GM23338 (cell line): ENCODE measurements at regions not wholly inside any gene's neighbourhood (a gene's known extent, or its start where the extent isn't known, plus 50 kb on each side); places are given as distances from the start of the nearest gene placed in this dataset.
"Not testable (repeated sequence)": the region's sequence is repeated elsewhere in the genome, so short reads cannot be mapped to it uniquely, and the experiment has no call there.

ENCODE experiments used
- ATAC-seq: fragments of 200-7000 bp; cut with Tn5 transposase; 3 replicates; pipeline ENCODE4 v1.9.1; 2020
- DNase-seq: peaks from one replicate; pipeline ENCODE4 v3.0.0-alpha.2; 2015; ENCODE audit warnings: low spot score
- H2AFZ ChIP-seq: fragments of 200-600 bp; sonication (generic); 2 replicates; pipeline ENCODE4 v1.8.0; 2016; ENCODE audit warnings: antibody characterized with exemption, mild to moderate bottlenecking, moderate library complexity
- H3F3A ChIP-seq: fragments of 200-600 bp; sonication (generic); replicated peaks from 2 replicates; pipeline ENCODE4 v1.8.0; 2017; ENCODE audit warnings: antibody characterized with exemption, mixed run types, low read depth
- H3K27ac ChIP-seq: fragments of 200-600 bp; sonication (generic); 2 replicates; pipeline ENCODE4 v1.6.1; 2016; ENCODE audit warnings: low read depth
- H3K27me3 ChIP-seq: fragments of 200-600 bp; sonication (generic); 2 replicates; pipeline ENCODE4 v1.8.0; 2016; ENCODE audit warnings: mild to moderate bottlenecking, mixed run types, moderate library complexity; ENCODE audit not compliant: insufficient read depth
- H3K36me3 ChIP-seq: fragments of 200-600 bp; sonication (generic); 2 replicates; pipeline ENCODE4 v1.8.0; 2016; ENCODE audit warnings: mild to moderate bottlenecking; ENCODE audit not compliant: insufficient read depth
- H3K4me1 ChIP-seq: fragments of 200-600 bp; sonication (generic); 2 replicates; pipeline ENCODE4 v1.8.0; 2016; ENCODE audit warnings: mild to moderate bottlenecking, moderate library complexity; ENCODE audit not compliant: insufficient read depth
- H3K4me2 ChIP-seq: fragments of 200-600 bp; sonication (generic); 2 replicates; pipeline ENCODE4 v1.7.1; 2017; ENCODE audit warnings: mixed run types
- H3K4me3 ChIP-seq: fragments of 200-600 bp; sonication (generic); 2 replicates; pipeline ENCODE4 v1.6.1; 2016; ENCODE audit warnings: mixed run types
- H3K79me2 ChIP-seq: fragments of 200-600 bp; sonication (generic); replicated peaks from 2 replicates; pipeline ENCODE4 v1.8.0; 2017; ENCODE audit warnings: mild to moderate bottlenecking; ENCODE audit not compliant: insufficient read depth
- H3K9me2 ChIP-seq: fragments of 200-600 bp; sonication (generic); 2 replicates; pipeline ENCODE4 v1.8.0; 2017; ENCODE audit not compliant: insufficient read depth
- H4K20me1 ChIP-seq: fragments of 200-600 bp; sonication (generic); replicated peaks from 2 replicates; pipeline ENCODE4 v1.8.0; 2017; ENCODE audit warnings: mild to moderate bottlenecking; ENCODE audit not compliant: insufficient read depth
- H3K27ac Mint-ChIP-seq: 2 replicates; pipeline ENCODE4 v1.8.0; 2020; ENCODE audit warnings: inconsistent platforms, mild to moderate bottlenecking, moderate library complexity, mixed read lengths
- H3K27me3 Mint-ChIP-seq: 3 replicates; pipeline ENCODE4 v1.8.0; 2022; ENCODE audit warnings: low read depth, mild to moderate bottlenecking, moderate library complexity, mixed read lengths, inconsistent platforms; ENCODE audit not compliant: insufficient read depth, poor library complexity
- H3K36me3 Mint-ChIP-seq: 3 replicates; pipeline ENCODE4 v1.8.0; 2021; ENCODE audit warnings: low read depth, mild to moderate bottlenecking, inconsistent platforms, moderate library complexity, mixed read lengths
- H3K4me1 Mint-ChIP-seq: 3 replicates; pipeline ENCODE4 v1.8.0; 2020; ENCODE audit warnings: mild to moderate bottlenecking, inconsistent platforms, mixed read lengths
- H3K4me3 Mint-ChIP-seq: 3 replicates; pipeline ENCODE4 v1.8.0; 2021; ENCODE audit warnings: moderate library complexity, mild to moderate bottlenecking, inconsistent platforms, mixed read lengths
- H3K9me3 Mint-ChIP-seq: 3 replicates; pipeline ENCODE4 v1.8.0; 2020; ENCODE audit warnings: moderate library complexity, mild to moderate bottlenecking, inconsistent platforms, mixed read lengths
- EZH2 ChIP-seq: fragments of 200-600 bp; sonication (generic); IDR thresholded peaks from one replicate; pipeline ENCODE4 v1.8.0; 2017; ENCODE audit warnings: antibody characterized with exemption, mild to moderate bottlenecking, low read depth; ENCODE audit not compliant: unreplicated experiment
- JUNB ChIP-seq: IDR thresholded peaks from one replicate; pipeline ENCODE4 v1.6.1; 2016; ENCODE audit warnings: antibody characterized with exemption; ENCODE audit not compliant: unreplicated experiment
- STAT1 ChIP-seq: IDR thresholded peaks from one replicate; pipeline ENCODE4 v1.6.1; 2016; ENCODE audit warnings: antibody characterized with exemption; ENCODE audit not compliant: unreplicated experiment
- ZNF114 ChIP-seq: fragments of 250-450 bp; sonication (Bioruptor Pico); IDR thresholded peaks from 2 replicates; pipeline ENCODE4 v1.5.0; 2020; ENCODE audit warnings: mild to moderate bottlenecking, moderate library complexity
- ZNF331 ChIP-seq: fragments of 250-450 bp; sonication (Bioruptor Pico); IDR thresholded peaks from 2 replicates; pipeline ENCODE4 v1.5.0; 2020; ENCODE audit warnings: low read depth, mild to moderate bottlenecking, moderate library complexity
- TF ChIP-seq, protein P1 (sequence below): fragments of 250-450 bp; sonication (Bioruptor Pico); IDR thresholded peaks from 2 replicates; pipeline ENCODE4 v1.5.0; 2020; ENCODE audit warnings: mild to moderate bottlenecking, moderate library complexity

GRCh38 chr14:78010688-78011087 lies 159.5 kb upstream of the NRXN3 start:
- H2AFZ ChIP-seq, result no peak overlapping the region
- no peaks in the 10 kb centered on the region for H3K36me3 ChIP-seq
- ATAC-seq (no peak), DNase-seq (no peak)
- peaks cover 1% of the 10 kb centered on the region for H3K27me3 Mint-ChIP-seq
- no peaks in the 10 kb centered on the region for H3K4me1 Mint-ChIP-seq
- no peak overlapping the region for H3K27ac Mint-ChIP-seq
- peaks cover under 1% of the 10 kb centered on the region; the same call in 1 of the 3 replicates for H3K9me3 Mint-ChIP-seq
- no peaks in the 10 kb centered on the region for H3K9me2 ChIP-seq
- H3K4me3 Mint-ChIP-seq, result no peak overlapping the region
- no peaks in the 10 kb centered on the region for H4K20me1 ChIP-seq
- no peaks in the 10 kb centered on the region; the same call in 2 of the 3 replicates for H3K36me3 Mint-ChIP-seq
- H3K4me2 ChIP-seq, result no peak overlapping the region
- no peaks in the 10 kb centered on the region for H3K4me1 ChIP-seq
- H3K4me3 ChIP-seq, result no peak overlapping the region
- no peaks in the 10 kb centered on the region for H3F3A ChIP-seq
- TF ChIP-seq EZH2 (no peak), ZNF114 (CRISPR knock-in tag) (no peak), JUNB (no peak), STAT1 (no peak), ZNF331 (no peak)
- TF ChIP-seq, protein P1, sequence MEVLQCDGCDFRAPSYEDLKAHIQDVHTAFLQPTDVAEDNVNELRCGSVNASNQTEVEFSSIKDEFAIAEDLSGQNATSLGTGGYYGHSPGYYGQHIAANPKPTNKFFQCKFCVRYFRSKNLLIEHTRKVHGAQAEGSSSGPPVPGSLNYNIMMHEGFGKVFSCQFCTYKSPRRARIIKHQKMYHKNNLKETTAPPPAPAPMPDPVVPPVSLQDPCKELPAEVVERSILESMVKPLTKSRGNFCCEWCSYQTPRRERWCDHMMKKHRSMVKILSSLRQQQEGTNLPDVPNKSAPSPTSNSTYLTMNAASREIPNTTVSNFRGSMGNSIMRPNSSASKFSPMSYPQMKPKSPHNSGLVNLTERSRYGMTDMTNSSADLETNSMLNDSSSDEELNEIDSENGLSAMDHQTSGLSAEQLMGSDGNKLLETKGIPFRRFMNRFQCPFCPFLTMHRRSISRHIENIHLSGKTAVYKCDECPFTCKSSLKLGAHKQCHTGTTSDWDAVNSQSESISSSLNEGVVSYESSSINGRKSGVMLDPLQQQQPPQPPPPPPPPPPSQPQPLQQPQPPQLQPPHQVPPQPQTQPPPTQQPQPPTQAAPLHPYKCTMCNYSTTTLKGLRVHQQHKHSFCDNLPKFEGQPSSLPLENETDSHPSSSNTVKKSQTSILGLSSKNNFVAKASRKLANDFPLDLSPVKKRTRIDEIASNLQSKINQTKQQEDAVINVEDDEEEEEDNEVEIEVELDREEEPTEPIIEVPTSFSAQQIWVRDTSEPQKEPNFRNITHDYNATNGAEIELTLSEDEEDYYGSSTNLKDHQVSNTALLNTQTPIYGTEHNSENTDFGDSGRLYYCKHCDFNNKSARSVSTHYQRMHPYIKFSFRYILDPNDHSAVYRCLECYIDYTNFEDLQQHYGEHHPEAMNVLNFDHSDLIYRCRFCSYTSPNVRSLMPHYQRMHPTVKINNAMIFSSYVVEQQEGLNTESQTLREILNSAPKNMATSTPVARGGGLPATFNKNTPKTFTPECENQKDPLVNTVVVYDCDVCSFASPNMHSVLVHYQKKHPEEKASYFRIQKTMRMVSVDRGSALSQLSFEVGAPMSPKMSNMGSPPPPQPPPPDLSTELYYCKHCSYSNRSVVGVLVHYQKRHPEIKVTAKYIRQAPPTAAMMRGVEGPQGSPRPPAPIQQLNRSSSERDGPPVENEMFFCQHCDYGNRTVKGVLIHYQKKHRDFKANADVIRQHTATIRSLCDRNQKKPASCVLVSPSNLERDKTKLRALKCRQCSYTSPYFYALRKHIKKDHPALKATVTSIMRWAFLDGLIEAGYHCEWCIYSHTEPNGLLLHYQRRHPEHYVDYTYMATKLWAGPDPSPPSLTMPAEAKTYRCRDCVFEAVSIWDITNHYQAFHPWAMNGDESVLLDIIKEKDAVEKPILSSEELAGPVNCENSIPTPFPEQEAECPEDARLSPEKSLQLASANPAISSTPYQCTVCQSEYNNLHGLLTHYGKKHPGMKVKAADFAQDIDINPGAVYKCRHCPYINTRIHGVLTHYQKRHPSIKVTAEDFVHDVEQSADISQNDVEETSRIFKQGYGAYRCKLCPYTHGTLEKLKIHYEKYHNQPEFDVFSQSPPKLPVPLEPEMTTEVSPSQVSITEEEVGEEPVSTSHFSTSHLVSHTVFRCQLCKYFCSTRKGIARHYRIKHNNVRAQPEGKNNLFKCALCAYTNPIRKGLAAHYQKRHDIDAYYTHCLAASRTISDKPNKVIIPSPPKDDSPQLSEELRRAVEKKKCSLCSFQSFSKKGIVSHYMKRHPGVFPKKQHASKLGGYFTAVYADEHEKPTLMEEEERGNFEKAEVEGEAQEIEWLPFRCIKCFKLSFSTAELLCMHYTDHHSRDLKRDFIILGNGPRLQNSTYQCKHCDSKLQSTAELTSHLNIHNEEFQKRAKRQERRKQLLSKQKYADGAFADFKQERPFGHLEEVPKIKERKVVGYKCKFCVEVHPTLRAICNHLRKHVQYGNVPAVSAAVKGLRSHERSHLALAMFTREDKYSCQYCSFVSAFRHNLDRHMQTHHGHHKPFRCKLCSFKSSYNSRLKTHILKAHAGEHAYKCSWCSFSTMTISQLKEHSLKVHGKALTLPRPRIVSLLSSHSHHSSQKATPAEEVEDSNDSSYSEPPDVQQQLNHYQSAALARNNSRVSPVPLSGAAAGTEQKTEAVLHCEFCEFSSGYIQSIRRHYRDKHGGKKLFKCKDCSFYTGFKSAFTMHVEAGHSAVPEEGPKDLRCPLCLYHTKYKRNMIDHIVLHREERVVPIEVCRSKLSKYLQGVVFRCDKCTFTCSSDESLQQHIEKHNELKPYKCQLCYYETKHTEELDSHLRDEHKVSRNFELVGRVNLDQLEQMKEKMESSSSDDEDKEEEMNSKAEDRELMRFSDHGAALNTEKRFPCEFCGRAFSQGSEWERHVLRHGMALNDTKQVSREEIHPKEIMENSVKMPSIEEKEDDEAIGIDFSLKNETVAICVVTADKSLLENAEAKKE (CRISPR knock-in tag), result no peak
- no peak overlapping the region for H3K27ac ChIP-seq
- no peaks in the 10 kb centered on the region for H3K27me3 ChIP-seq
- no peaks in the 10 kb centered on the region for H3K79me2 ChIP-seq

- not testable (repeated sequence) for H3K27me3 ChIP-seq, H3K27ac ChIP-seq, H3K27me3 Mint-ChIP-seq, H3K4me2 ChIP-seq, H3K9me2 ChIP-seq, H4K20me1 ChIP-seq, H3K79me2 ChIP-seq, H3K36me3 ChIP-seq, H3K9me3 Mint-ChIP-seq, H3K4me1 Mint-ChIP-seq, ATAC-seq, H3K27ac Mint-ChIP-seq, H3F3A ChIP-seq, H3K4me1 ChIP-seq, H3K36me3 Mint-ChIP-seq, H3K4me3 ChIP-seq, DNase-seq, H3K4me3 Mint-ChIP-seq, H2AFZ ChIP-seq
These were observed 156.3 kb upstream of the NRXN3 start for GRCh38 chr14:78013911-78014310.
